Muscle layer of duodenum (tissue), 2 donors: ENCODE measurements at regions not wholly inside any gene's neighbourhood (a gene's known extent, or its start where the extent isn't known, plus 50 kb on each side); places are given as distances from the start of the nearest gene placed in this dataset.
"Not testable (repeated sequence)": the region's sequence is repeated elsewhere in the genome, so short reads cannot be mapped to it uniquely, and the experiment has no call there.

ENCODE experiments used
- H3K27ac ChIP-seq: one replicate; pipeline ENCODE4 v1.7.0; 2013; ENCODE audit warnings: mild to moderate bottlenecking, low read length
- H3K27me3 ChIP-seq: one replicate; pipeline ENCODE4 v1.7.0; 2013; ENCODE audit warnings: low read depth, mild to moderate bottlenecking, control low read depth, low read length
- H3K36me3 ChIP-seq, 2 donors: one replicate each; pipeline ENCODE4 v1.7.0; 2013; ENCODE audit warnings: low read length in 2 of 2, control low read depth in 1 of 2, mild to moderate bottlenecking in 1 of 2; ENCODE audit not compliant: insufficient read depth in 2 of 2, control insufficient read depth in 1 of 2
- H3K4me1 ChIP-seq, 2 donors: one replicate each; pipeline ENCODE4 v1.7.0; 2013; ENCODE audit warnings: low read length in 2 of 2, mild to moderate bottlenecking in 2 of 2, control low read depth in 1 of 2, moderate library complexity in 1 of 2; ENCODE audit not compliant: insufficient read depth in 2 of 2, control insufficient read depth in 1 of 2
- H3K4me3 ChIP-seq, 2 donors: one replicate each; pipeline ENCODE4 v1.7.0; 2013; ENCODE audit warnings: low read length in 2 of 2, low read depth in 1 of 2, mild to moderate bottlenecking in 1 of 2
- H3K9me3 ChIP-seq, 2 donors: one replicate each; pipeline ENCODE4 v1.7.0; 2013; ENCODE audit warnings: low read length in 2 of 2, control low read depth in 1 of 2, mild to moderate bottlenecking in 1 of 2; ENCODE audit not compliant: control insufficient read depth in 1 of 2
- donor health status: healthy.

DNA sequence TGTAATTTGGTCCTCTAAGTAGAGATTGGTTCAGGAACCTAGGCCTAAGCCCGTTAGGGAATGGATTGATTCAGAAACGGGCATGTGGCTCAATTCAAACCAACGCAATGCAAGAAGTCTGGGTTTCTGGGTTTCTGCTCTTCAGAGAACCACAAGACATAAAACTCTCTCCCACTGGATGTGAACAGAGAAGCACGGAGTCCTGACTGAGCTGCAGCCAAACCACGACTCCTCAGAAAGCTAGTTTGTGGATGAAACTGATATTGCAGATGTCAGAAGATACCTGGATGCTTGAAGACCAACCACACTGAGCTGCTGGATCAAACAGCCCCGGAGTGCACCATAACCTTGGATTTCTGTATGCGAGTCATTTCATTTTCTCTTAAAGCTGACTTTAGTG, 50.0 kb downstream of the SOD2 start:
- no peaks in the 10 kb centered on the region for H3K36me3 ChIP-seq
- H3K27ac ChIP-seq = no peak overlapping the region
- H3K4me1 ChIP-seq = no peaks in the 10 kb centered on the region
- no peaks in the 10 kb centered on the region for H3K9me3 ChIP-seq
- no peak overlapping the region for H3K4me3 ChIP-seq
- no peaks in the 10 kb centered on the region for H3K27me3 ChIP-seq

DNA sequence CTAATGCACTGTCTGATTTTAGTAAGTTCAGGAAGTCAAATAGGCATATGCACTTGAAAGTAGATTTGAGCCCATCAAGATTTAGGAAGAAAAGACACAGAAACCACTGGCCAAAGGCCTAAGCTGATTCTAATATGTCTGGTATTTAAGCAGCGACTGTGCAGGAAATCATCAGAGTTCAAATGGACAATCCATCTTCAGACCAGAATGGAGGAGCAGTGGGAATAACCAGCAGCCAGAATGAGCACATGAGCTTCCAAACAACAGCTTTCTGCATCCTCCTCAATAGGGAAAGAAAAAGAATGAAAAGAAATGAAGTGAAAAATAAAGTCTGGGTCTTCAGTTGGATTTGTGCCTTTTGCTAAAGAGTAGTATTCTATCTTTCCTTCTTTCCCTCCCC, 50.6 kb downstream of the SOD2 start:
- Histone ChIP-seq H3K27me3 (no peaks in the 10 kb centered on the region), H3K4me1 (no peaks in the 10 kb centered on the region), H3K36me3 (no peaks in the 10 kb centered on the region), H3K4me3 (no peak overlapping the region), H3K9me3 (no peaks in the 10 kb centered on the region), H3K27ac (no peak overlapping the region)

- Histone ChIP-seq H3K27me3 (no peaks in the 10 kb centered on the region), H3K4me3 (no peak overlapping the region)
These were observed 52.1 kb downstream of the SOD2 start for GRCh38 chr6:159640722-159641482.

DNA sequence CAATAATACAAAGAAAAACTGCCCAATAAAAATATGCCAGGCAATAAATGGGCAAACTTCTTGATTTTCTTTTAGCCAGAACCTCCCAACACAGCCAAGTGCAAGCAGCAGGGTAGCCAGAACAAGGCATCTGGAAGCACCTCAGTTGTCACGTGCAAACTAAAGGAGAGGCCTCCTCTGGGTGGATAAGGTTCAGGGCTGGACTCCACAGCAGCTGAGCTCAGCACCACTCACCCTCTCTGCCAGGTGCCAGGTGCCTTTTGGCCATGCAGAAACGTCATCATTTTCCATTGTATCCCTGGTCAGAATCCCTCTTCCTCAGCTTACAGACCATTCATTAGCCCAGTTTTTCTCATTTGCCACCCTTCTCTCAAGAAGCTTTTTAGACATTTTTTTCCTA, 52.7 kb downstream of the SOD2 start:
- H3K27ac ChIP-seq = no peak overlapping the region
- H3K36me3 ChIP-seq = no peaks in the 10 kb centered on the region
- no peaks in the 10 kb centered on the region for H3K27me3 ChIP-seq
- H3K4me3 ChIP-seq = no peak overlapping the region
- no peaks in the 10 kb centered on the region for H3K9me3 ChIP-seq
- H3K4me1 ChIP-seq = no peaks in the 10 kb centered on the region

More at GRCh38 chr6:159640722-159641482, 52.1 kb downstream of the SOD2 start:
- Histone ChIP-seq H3K9me3 (no peaks in the 10 kb centered on the region), H3K4me1 (no peaks in the 10 kb centered on the region), H3K36me3 (no peaks in the 10 kb centered on the region), H3K27ac (no peak overlapping the region)

- H3K27me3 ChIP-seq = no peaks in the 10 kb centered on the region
- H3K27ac ChIP-seq = no peak overlapping the region
- H3K4me1 ChIP-seq = no peaks in the 10 kb centered on the region
- no peaks in the 10 kb centered on the region for H3K9me3 ChIP-seq
- H3K4me3 ChIP-seq = no peak overlapping the region
- no peaks in the 10 kb centered on the region for H3K36me3 ChIP-seq
These were observed 53.3 kb downstream of the SOD2 start for GRCh38 chr6:159639721-159640120.

- no peaks in the 10 kb centered on the region for H3K9me3 ChIP-seq
- H3K4me3 ChIP-seq = no peak overlapping the region
- no peaks in the 10 kb centered on the region for H3K36me3 ChIP-seq
- H3K4me1 ChIP-seq = no peaks in the 10 kb centered on the region
- H3K27ac ChIP-seq = no peak overlapping the region
- no peaks in the 10 kb centered on the region for H3K27me3 ChIP-seq
These were observed 59.8 kb downstream of the SOD2 start for GRCh38 chr6:159633196-159633595.

DNA sequence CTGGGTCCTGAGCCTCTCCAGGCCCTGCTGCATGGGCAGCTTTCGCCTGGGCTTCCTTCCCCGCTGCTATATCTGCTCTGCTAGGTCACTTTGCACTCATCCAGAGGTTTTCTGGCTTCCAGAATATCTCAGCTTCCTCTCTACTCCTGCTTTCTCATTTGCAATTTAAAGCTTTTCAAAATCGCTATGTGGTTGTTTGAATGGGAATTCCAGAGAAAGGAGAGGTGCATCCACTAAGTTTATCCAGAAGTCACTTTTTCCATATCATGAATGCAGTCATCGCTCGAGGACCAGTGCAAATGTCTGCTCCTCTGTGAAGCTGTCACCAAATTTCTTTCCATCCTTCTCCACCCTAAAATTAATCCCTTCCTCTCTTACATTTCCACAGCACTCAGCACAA, 61.2 kb downstream of the SOD2 start:
- Histone ChIP-seq H3K27me3 (no peaks in the 10 kb centered on the region), H3K36me3 (no peaks in the 10 kb centered on the region), H3K4me3 (no peak overlapping the region), H3K9me3 (no peaks in the 10 kb centered on the region), H3K4me1 (no peaks in the 10 kb centered on the region), H3K27ac (no peak overlapping the region)

GRCh38 chr6:159627939-159628338, 65.1 kb downstream of the SOD2 start:
- Histone ChIP-seq H3K27ac (no peak overlapping the region), H3K9me3 (no peaks in the 10 kb centered on the region), H3K27me3 (no peaks in the 10 kb centered on the region), H3K4me1 (no peaks in the 10 kb centered on the region), H3K4me3 (no peak overlapping the region), H3K36me3 (no peaks in the 10 kb centered on the region)

GRCh38 chr6:159626506-159626905, 66.5 kb downstream of the SOD2 start:
- not testable (repeated sequence) for H3K36me3 ChIP-seq, H3K27ac ChIP-seq, H3K9me3 ChIP-seq, H3K4me1 ChIP-seq, H3K4me3 ChIP-seq, H3K27me3 ChIP-seq

DNA sequence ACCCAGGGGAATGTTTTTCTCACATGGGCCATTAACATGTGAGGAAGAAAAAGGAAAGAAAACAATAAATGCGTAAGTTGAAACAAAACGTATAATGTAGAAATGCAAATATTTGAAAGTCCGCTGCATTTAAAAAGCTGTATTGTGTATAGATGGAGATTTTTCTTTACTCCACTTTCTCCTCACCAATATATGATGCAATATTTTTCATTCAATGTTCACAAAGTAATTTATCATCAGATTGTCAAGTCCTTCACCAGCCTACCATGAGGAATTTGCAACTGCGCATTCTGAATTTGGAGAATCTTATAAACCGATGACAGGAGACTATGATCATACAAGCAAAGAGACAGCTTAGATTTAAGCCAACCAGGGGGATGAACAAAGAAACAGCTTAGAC, 69.9 kb downstream of the SOD2 start:
- no peaks in the 10 kb centered on the region for H3K4me1 ChIP-seq
- no peaks in the 10 kb centered on the region for H3K27me3 ChIP-seq
- H3K4me3 ChIP-seq = no peak overlapping the region
- no peaks in the 10 kb centered on the region for H3K36me3 ChIP-seq
- no peaks in the 10 kb centered on the region for H3K9me3 ChIP-seq
- H3K27ac ChIP-seq = no peak overlapping the region

GRCh38 chr6:159620947-159621346, 72.1 kb downstream of the SOD2 start:
- Histone ChIP-seq H3K36me3 (no peaks in the 10 kb centered on the region), H3K27me3 (no peaks in the 10 kb centered on the region), H3K4me1 (no peaks in the 10 kb centered on the region), H3K4me3 (no peak overlapping the region), H3K27ac (no peak overlapping the region), H3K9me3 (peaks cover 0 to 15% of the 10 kb centered on the region in 2 donors)

DNA sequence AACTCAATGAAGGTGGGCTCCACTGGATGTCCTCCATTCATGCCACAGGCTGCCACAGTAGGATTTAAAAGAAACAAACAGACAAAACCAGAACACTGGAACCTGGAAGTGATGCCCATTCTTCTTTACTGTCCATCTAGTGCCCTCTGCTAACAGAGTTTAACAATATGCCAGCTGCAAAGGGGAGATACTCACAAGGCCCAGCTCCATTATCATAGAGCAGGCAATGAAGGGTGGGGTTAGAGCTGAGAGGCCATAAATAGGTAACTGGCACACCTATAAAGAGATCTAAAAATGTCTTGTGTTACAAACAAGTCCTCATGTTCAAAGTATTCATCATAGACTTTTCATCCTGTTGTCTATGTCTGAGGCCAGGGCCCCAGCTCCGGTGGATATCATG, 75.6 kb downstream of the SOD2 start:
- no peak overlapping the region for H3K27ac ChIP-seq
- H3K4me3 ChIP-seq = peak overlapping the region in 1 of 2 donors; percentile 16
- H3K27me3 ChIP-seq = no peaks in the 10 kb centered on the region
- H3K4me1 ChIP-seq = no peaks in the 10 kb centered on the region
- H3K9me3 ChIP-seq = peaks cover 0 to 15% of the 10 kb centered on the region in 2 donors
- H3K36me3 ChIP-seq = no peaks in the 10 kb centered on the region
